H1 (cell line): ENCODE measurements at regions not wholly inside any gene's neighbourhood (a gene's known extent, or its start where the extent isn't known, plus 50 kb on each side); places are given as distances from the start of the nearest gene placed in this dataset.

Experiments
- CHD1 ChIP-seq: IDR thresholded peaks from 2 replicates; pipeline ENCODE4 v1.6.1; 2012; ENCODE audit warnings: low read depth, low read length, improper control_type of control experiment
- CTBP2 ChIP-seq: IDR thresholded peaks from 2 replicates; pipeline ENCODE4 v1.7.0; 2011; ENCODE audit warnings: borderline replicate concordance, mild to moderate bottlenecking, moderate library complexity, mixed read lengths, low read length; ENCODE audit not compliant: insufficient read depth, insufficient read length
- RFX5 ChIP-seq: IDR thresholded peaks from 2 replicates; pipeline ENCODE4 v1.6.1; 2011; ENCODE audit warnings: low read depth, low read length, improper control_type of control experiment, borderline replicate concordance
- SP2 ChIP-seq: IDR thresholded peaks from 2 replicates; pipeline ENCODE4 v1.6.1; 2012; ENCODE audit warnings: mild to moderate bottlenecking, low read length, inconsistent platforms
- TF ChIP-seq, protein P1 (sequence below): fragments of 300-600 bp; sonication (generic); IDR thresholded peaks from 2 replicates; pipeline ENCODE4 v1.7.1; 2012; ENCODE audit warnings: low read length, moderate library complexity, mild to moderate bottlenecking, inconsistent platforms; ENCODE audit not compliant: insufficient replicate concordance

DNA sequence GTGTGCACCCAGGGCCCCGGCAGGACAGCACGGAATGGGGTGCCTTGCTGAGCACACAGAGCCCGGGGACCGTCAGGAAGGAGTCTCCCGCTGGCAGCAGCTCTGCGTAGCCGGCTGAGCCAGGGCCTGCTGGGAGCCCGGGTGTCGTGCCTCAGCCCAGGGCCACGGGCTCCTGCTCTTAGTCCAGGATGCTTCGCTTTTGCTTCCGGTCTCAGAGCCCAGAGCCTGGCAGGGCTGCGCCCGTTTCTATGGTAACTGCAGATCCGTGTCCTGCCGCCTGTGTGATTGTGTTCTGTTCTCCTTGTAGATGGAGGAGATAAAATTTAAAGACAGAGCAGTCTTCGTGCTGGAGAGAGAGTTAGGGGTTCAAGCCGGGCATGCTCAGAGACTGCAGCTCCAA, 53.7 kb upstream of the DPYSL4 start (continued):
- TF ChIP-seq, protein P1, sequence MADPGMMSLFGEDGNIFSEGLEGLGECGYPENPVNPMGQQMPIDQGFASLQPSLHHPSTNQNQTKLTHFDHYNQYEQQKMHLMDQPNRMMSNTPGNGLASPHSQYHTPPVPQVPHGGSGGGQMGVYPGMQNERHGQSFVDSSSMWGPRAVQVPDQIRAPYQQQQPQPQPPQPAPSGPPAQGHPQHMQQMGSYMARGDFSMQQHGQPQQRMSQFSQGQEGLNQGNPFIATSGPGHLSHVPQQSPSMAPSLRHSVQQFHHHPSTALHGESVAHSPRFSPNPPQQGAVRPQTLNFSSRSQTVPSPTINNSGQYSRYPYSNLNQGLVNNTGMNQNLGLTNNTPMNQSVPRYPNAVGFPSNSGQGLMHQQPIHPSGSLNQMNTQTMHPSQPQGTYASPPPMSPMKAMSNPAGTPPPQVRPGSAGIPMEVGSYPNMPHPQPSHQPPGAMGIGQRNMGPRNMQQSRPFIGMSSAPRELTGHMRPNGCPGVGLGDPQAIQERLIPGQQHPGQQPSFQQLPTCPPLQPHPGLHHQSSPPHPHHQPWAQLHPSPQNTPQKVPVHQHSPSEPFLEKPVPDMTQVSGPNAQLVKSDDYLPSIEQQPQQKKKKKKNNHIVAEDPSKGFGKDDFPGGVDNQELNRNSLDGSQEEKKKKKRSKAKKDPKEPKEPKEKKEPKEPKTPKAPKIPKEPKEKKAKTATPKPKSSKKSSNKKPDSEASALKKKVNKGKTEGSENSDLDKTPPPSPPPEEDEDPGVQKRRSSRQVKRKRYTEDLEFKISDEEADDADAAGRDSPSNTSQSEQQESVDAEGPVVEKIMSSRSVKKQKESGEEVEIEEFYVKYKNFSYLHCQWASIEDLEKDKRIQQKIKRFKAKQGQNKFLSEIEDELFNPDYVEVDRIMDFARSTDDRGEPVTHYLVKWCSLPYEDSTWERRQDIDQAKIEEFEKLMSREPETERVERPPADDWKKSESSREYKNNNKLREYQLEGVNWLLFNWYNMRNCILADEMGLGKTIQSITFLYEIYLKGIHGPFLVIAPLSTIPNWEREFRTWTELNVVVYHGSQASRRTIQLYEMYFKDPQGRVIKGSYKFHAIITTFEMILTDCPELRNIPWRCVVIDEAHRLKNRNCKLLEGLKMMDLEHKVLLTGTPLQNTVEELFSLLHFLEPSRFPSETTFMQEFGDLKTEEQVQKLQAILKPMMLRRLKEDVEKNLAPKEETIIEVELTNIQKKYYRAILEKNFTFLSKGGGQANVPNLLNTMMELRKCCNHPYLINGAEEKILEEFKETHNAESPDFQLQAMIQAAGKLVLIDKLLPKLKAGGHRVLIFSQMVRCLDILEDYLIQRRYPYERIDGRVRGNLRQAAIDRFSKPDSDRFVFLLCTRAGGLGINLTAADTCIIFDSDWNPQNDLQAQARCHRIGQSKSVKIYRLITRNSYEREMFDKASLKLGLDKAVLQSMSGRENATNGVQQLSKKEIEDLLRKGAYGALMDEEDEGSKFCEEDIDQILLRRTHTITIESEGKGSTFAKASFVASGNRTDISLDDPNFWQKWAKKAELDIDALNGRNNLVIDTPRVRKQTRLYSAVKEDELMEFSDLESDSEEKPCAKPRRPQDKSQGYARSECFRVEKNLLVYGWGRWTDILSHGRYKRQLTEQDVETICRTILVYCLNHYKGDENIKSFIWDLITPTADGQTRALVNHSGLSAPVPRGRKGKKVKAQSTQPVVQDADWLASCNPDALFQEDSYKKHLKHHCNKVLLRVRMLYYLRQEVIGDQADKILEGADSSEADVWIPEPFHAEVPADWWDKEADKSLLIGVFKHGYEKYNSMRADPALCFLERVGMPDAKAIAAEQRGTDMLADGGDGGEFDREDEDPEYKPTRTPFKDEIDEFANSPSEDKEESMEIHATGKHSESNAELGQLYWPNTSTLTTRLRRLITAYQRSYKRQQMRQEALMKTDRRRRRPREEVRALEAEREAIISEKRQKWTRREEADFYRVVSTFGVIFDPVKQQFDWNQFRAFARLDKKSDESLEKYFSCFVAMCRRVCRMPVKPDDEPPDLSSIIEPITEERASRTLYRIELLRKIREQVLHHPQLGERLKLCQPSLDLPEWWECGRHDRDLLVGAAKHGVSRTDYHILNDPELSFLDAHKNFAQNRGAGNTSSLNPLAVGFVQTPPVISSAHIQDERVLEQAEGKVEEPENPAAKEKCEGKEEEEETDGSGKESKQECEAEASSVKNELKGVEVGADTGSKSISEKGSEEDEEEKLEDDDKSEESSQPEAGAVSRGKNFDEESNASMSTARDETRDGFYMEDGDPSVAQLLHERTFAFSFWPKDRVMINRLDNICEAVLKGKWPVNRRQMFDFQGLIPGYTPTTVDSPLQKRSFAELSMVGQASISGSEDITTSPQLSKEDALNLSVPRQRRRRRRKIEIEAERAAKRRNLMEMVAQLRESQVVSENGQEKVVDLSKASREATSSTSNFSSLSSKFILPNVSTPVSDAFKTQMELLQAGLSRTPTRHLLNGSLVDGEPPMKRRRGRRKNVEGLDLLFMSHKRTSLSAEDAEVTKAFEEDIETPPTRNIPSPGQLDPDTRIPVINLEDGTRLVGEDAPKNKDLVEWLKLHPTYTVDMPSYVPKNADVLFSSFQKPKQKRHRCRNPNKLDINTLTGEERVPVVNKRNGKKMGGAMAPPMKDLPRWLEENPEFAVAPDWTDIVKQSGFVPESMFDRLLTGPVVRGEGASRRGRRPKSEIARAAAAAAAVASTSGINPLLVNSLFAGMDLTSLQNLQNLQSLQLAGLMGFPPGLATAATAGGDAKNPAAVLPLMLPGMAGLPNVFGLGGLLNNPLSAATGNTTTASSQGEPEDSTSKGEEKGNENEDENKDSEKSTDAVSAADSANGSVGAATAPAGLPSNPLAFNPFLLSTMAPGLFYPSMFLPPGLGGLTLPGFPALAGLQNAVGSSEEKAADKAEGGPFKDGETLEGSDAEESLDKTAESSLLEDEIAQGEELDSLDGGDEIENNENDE = no peak
- TF ChIP-seq CHD1 = no peak
- no peak for TF ChIP-seq SP2
- TF ChIP-seq CTBP2 = no peak
- no peak for TF ChIP-seq RFX5
